Esophagus squamous epithelium (tissue), 4 donors: ENCODE measurements at regions not wholly inside any gene's neighbourhood (a gene's known extent, or its start where the extent isn't known, plus 50 kb on each side); places are given as distances from the start of the nearest gene placed in this dataset.
"Not testable (repeated sequence)": the region's sequence is repeated elsewhere in the genome, so short reads cannot be mapped to it uniquely, and the experiment has no call there.

ENCODE experiments used
- CTCF ChIP-seq, 6 experiments: fragments of 450-650 bp in 4 of 6; fragments of 200-600 bp in 2 of 6; sonication (generic) in 2 of 6; IDR thresholded peaks; one replicate each; pipeline ENCODE4 v1.5.1; 2016 to 2019; ENCODE audit warnings: antibody characterized with exemption in 6 of 6, mild to moderate bottlenecking in 4 of 6, moderate library complexity in 4 of 6
- POLR2A ChIP-seq, 4 donors: fragments of 450-650 bp; IDR thresholded peaks; one replicate each; pipeline ENCODE4 v1.6.1; 2017; ENCODE audit warnings: antibody characterized with exemption in 4 of 4, mild to moderate bottlenecking in 4 of 4, moderate library complexity in 3 of 4

- TF ChIP-seq CTCF, POLR2A (IDR thresholded peaks at IDR 0.05): not testable (repeated sequence)
Measured at GRCh38 chr1:149304796-149305195, 170.0 kb upstream of the NBPF19 start.
